ENCODE measurements at regions not wholly inside any gene's neighbourhood (a gene's known extent, or its start where the extent isn't known, plus 50 kb on each side); places are given as distances from the start of the nearest gene placed in this dataset.

DNA sequence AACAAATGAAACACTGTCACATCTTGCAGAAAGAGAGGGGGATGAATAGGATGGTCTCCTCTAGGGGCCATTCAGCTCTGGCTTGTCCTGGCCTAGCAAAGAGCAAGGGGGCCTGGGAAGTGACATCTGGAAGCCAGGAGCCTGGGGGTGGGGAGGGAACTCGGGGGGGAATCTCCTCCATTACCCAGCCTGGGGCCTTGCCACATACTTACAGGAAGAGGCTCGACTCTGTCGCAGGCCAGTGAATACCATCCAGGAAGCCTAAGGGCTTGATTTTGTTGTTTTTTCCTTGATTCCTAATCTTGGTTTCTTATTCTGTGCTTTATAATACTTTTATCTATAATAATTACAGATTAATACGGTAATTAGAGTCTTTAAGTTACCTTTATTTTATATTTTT lies 797.5 kb upstream of the ID2 start (continued):
- TF ChIP-seq, protein P1, sequence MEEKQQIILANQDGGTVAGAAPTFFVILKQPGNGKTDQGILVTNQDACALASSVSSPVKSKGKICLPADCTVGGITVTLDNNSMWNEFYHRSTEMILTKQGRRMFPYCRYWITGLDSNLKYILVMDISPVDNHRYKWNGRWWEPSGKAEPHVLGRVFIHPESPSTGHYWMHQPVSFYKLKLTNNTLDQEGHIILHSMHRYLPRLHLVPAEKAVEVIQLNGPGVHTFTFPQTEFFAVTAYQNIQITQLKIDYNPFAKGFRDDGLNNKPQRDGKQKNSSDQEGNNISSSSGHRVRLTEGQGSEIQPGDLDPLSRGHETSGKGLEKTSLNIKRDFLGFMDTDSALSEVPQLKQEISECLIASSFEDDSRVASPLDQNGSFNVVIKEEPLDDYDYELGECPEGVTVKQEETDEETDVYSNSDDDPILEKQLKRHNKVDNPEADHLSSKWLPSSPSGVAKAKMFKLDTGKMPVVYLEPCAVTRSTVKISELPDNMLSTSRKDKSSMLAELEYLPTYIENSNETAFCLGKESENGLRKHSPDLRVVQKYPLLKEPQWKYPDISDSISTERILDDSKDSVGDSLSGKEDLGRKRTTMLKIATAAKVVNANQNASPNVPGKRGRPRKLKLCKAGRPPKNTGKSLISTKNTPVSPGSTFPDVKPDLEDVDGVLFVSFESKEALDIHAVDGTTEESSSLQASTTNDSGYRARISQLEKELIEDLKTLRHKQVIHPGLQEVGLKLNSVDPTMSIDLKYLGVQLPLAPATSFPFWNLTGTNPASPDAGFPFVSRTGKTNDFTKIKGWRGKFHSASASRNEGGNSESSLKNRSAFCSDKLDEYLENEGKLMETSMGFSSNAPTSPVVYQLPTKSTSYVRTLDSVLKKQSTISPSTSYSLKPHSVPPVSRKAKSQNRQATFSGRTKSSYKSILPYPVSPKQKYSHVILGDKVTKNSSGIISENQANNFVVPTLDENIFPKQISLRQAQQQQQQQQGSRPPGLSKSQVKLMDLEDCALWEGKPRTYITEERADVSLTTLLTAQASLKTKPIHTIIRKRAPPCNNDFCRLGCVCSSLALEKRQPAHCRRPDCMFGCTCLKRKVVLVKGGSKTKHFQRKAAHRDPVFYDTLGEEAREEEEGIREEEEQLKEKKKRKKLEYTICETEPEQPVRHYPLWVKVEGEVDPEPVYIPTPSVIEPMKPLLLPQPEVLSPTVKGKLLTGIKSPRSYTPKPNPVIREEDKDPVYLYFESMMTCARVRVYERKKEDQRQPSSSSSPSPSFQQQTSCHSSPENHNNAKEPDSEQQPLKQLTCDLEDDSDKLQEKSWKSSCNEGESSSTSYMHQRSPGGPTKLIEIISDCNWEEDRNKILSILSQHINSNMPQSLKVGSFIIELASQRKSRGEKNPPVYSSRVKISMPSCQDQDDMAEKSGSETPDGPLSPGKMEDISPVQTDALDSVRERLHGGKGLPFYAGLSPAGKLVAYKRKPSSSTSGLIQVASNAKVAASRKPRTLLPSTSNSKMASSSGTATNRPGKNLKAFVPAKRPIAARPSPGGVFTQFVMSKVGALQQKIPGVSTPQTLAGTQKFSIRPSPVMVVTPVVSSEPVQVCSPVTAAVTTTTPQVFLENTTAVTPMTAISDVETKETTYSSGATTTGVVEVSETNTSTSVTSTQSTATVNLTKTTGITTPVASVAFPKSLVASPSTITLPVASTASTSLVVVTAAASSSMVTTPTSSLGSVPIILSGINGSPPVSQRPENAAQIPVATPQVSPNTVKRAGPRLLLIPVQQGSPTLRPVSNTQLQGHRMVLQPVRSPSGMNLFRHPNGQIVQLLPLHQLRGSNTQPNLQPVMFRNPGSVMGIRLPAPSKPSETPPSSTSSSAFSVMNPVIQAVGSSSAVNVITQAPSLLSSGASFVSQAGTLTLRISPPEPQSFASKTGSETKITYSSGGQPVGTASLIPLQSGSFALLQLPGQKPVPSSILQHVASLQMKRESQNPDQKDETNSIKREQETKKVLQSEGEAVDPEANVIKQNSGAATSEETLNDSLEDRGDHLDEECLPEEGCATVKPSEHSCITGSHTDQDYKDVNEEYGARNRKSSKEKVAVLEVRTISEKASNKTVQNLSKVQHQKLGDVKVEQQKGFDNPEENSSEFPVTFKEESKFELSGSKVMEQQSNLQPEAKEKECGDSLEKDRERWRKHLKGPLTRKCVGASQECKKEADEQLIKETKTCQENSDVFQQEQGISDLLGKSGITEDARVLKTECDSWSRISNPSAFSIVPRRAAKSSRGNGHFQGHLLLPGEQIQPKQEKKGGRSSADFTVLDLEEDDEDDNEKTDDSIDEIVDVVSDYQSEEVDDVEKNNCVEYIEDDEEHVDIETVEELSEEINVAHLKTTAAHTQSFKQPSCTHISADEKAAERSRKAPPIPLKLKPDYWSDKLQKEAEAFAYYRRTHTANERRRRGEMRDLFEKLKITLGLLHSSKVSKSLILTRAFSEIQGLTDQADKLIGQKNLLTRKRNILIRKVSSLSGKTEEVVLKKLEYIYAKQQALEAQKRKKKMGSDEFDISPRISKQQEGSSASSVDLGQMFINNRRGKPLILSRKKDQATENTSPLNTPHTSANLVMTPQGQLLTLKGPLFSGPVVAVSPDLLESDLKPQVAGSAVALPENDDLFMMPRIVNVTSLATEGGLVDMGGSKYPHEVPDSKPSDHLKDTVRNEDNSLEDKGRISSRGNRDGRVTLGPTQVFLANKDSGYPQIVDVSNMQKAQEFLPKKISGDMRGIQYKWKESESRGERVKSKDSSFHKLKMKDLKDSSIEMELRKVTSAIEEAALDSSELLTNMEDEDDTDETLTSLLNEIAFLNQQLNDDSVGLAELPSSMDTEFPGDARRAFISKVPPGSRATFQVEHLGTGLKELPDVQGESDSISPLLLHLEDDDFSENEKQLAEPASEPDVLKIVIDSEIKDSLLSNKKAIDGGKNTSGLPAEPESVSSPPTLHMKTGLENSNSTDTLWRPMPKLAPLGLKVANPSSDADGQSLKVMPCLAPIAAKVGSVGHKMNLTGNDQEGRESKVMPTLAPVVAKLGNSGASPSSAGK (IDR thresholded peaks at IDR 0.05): no peak
- TF ChIP-seq FOXK1 (CRISPR knock-in tag; IDR thresholded peaks at IDR 0.05; ENCODE audit: borderline replicate concordance) (no peak), TBL1XR1 (IDR thresholded peaks at IDR 0.05; ENCODE audit: low read length in 2 of 2) (no peak), TRIM28 (IDR thresholded peaks at IDR 0.05) (no peak), ZNF253 (CRISPR knock-in tag; conservative IDR thresholded peaks at IDR 0.05) (no peak), ZNF184 (CRISPR knock-in tag; IDR thresholded peaks at IDR 0.05) (no peak), ZNF780A (CRISPR knock-in tag; IDR thresholded peaks at IDR 0.05) (no peak)
- TF ChIP-seq, protein P2, sequence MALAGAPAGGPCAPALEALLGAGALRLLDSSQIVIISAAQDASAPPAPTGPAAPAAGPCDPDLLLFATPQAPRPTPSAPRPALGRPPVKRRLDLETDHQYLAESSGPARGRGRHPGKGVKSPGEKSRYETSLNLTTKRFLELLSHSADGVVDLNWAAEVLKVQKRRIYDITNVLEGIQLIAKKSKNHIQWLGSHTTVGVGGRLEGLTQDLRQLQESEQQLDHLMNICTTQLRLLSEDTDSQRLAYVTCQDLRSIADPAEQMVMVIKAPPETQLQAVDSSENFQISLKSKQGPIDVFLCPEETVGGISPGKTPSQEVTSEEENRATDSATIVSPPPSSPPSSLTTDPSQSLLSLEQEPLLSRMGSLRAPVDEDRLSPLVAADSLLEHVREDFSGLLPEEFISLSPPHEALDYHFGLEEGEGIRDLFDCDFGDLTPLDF (CRISPR knock-in tag; IDR thresholded peaks at IDR 0.05): no peak

Measured in K562 (cell line).